SJCRH30 (cell line): ENCODE measurements at regions not wholly inside any gene's neighbourhood (a gene's known extent, or its start where the extent isn't known, plus 50 kb on each side); places are given as distances from the start of the nearest gene placed in this dataset.
"Not testable (repeated sequence)": the region's sequence is repeated elsewhere in the genome, so short reads cannot be mapped to it uniquely, and the experiment has no call there.

ENCODE experiments used
- DNase-seq, 2 experiments: peaks; one replicate each; pipeline ENCODE4 v3.0.0-alpha.2; 2015 to 2020
- H3K27ac ChIP-seq: fragments of 250-450 bp; sonication (Bioruptor Pico); 2 replicates; pipeline ENCODE4 v1.5.1; 2020; ENCODE audit warnings: mild to moderate bottlenecking, moderate library complexity
- H3K27me3 ChIP-seq: fragments of 250-450 bp; sonication (Bioruptor Pico); 2 replicates; pipeline ENCODE4 v1.5.1; 2020; ENCODE audit warnings: mild to moderate bottlenecking, moderate library complexity
- H3K36me3 ChIP-seq: fragments of 250-450 bp; sonication (Bioruptor Pico); 2 replicates; pipeline ENCODE4 v1.5.1; 2020; ENCODE audit warnings: mild to moderate bottlenecking, moderate library complexity
- H3K4me1 ChIP-seq: fragments of 250-450 bp; sonication (Bioruptor Pico); 2 replicates; pipeline ENCODE4 v1.5.1; 2020; ENCODE audit warnings: mild to moderate bottlenecking, moderate library complexity
- H3K4me3 ChIP-seq: fragments of 250-450 bp; sonication (Bioruptor Pico); 2 replicates; pipeline ENCODE4 v1.5.1; 2020; ENCODE audit warnings: mild to moderate bottlenecking, moderate library complexity
- H3K9me3 ChIP-seq: fragments of 250-450 bp; sonication (Bioruptor Pico); replicated peaks from 2 replicates; pipeline ENCODE4 v1.5.1; 2020; ENCODE audit warnings: mild to moderate bottlenecking, moderate library complexity

GRCh38 chr17:30717291-30718098, 107.0 kb downstream of the CRLF3 start:
- H3K27ac ChIP-seq = no peak overlapping the region
- no peak overlapping the region for H3K4me3 ChIP-seq

GRCh38 chr17:30716461-30717290, 107.8 kb downstream of the CRLF3 start:
- DNase-seq = peak; percentile 20 to 37
- Histone ChIP-seq H3K4me3 (no peak overlapping the region), H3K4me1 (no peaks in the 10 kb centered on the region)

More at GRCh38 chr17:30717291-30718098, 107.0 kb downstream of the CRLF3 start:
- DNase-seq = no peak
- Histone ChIP-seq H3K4me1 (no peaks in the 10 kb centered on the region), H3K27me3 (no peaks in the 10 kb centered on the region), H3K9me3 (no peaks in the 10 kb centered on the region), H3K36me3 (no peaks in the 10 kb centered on the region)

GRCh38 chr17:30714825-30715622, 109.5 kb downstream of the CRLF3 start:
- peak; percentile 67 to 70 for DNase-seq
- H3K36me3 ChIP-seq, H3K27me3 ChIP-seq, H3K4me1 ChIP-seq, H3K27ac ChIP-seq, H3K4me3 ChIP-seq, H3K9me3 ChIP-seq: not testable (repeated sequence)

More at GRCh38 chr17:30716461-30717290, 107.8 kb downstream of the CRLF3 start:
- Histone ChIP-seq H3K9me3 (no peaks in the 10 kb centered on the region), H3K27me3 (no peaks in the 10 kb centered on the region), H3K36me3 (no peaks in the 10 kb centered on the region), H3K27ac (no peak overlapping the region)

GRCh38 chr17:30713805-30714204, 110.7 kb downstream of the CRLF3 start:
- H3K4me3 ChIP-seq, H3K4me1 ChIP-seq, H3K27ac ChIP-seq, H3K36me3 ChIP-seq, H3K9me3 ChIP-seq, DNase-seq, H3K27me3 ChIP-seq: not testable (repeated sequence)

GRCh38 chr17:30712859-30713258, 111.6 kb downstream of the CRLF3 start:
- H3K4me1 ChIP-seq, H3K9me3 ChIP-seq, DNase-seq, H3K27me3 ChIP-seq, H3K36me3 ChIP-seq, H3K4me3 ChIP-seq, H3K27ac ChIP-seq: not testable (repeated sequence)

DNA sequence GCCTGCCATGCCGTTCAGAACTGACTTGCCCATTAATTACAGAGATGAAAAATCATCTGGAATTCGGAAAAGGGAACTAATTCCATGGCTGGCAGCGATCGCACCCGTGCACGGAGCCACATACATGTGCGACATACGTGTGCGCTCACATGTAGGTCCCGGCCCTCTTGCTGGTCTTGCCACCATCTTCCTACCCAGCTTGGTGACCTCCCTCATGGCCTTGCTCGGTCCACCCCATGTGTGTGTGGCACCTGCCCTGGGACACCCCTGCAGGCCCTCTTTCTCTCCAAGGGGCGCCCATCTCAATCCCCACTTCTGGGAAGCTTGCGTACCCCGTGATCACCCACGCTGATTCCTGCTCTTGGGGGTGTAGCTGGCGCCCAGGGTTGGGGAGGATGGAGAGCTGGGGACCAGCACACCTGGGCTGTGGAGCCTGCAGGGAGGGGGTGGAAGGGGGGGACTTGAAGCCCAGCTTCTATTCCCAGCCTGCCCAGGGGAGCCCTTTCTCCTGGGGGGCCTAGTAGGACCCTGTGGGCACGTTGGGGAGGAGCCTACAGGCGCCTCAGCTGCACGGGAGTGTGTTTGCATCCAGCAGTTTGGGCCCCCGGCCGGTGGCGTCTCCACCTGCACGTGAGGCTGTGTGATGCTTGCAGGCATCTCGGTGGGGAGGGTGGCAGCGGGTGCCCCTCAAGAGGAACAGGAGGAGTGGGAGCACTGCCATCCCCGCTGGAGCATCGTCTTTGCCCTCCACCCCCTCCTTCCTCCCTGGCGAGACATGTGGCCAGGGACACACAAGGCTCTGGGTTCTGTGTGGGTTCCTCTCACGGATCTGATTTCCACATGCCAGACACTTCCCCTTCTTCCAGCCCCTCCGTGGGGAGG, 112.6 kb downstream of the CRLF3 start:
- not testable (repeated sequence) for H3K27ac ChIP-seq, H3K27me3 ChIP-seq, H3K4me3 ChIP-seq, H3K9me3 ChIP-seq, H3K36me3 ChIP-seq, H3K4me1 ChIP-seq, DNase-seq

DNA sequence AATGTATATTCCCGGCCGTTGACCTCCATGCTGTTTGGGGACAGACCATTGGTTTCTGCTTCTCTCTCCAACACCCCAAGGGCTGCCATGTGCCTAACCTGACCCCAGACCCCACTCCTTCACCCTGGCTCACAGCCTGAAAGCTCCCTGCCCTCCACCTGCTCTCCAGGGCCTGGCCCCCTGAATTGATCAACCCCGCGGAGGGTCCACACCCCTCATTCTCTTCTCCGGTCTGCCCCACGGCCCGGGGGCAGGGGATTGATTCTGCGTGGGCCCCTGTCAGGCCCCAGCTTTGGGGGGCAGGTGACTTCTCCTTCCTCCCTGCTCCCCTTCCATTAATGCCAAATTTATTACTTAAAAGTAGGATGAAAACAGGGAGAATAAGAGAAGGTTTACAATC, 113.3 kb downstream of the CRLF3 start:
- H3K9me3 ChIP-seq, H3K4me1 ChIP-seq, H3K36me3 ChIP-seq, DNase-seq, H3K4me3 ChIP-seq, H3K27me3 ChIP-seq, H3K27ac ChIP-seq: not testable (repeated sequence)

GRCh38 chr17:30710276-30711088, 114.0 kb downstream of the CRLF3 start:
- peak overlapping the region; percentile 98 for H3K4me3 ChIP-seq
- H3K36me3 ChIP-seq, H3K4me1 ChIP-seq, H3K27me3 ChIP-seq, H3K27ac ChIP-seq, DNase-seq, H3K9me3 ChIP-seq: not testable (repeated sequence)

GRCh38 chr17:30709561-30710275, 114.8 kb downstream of the CRLF3 start:
- not testable (repeated sequence) for DNase-seq, H3K9me3 ChIP-seq, H3K27ac ChIP-seq, H3K36me3 ChIP-seq, H3K27me3 ChIP-seq, H3K4me1 ChIP-seq
- H3K4me3 ChIP-seq = peak overlapping the region; percentile 98

DNA sequence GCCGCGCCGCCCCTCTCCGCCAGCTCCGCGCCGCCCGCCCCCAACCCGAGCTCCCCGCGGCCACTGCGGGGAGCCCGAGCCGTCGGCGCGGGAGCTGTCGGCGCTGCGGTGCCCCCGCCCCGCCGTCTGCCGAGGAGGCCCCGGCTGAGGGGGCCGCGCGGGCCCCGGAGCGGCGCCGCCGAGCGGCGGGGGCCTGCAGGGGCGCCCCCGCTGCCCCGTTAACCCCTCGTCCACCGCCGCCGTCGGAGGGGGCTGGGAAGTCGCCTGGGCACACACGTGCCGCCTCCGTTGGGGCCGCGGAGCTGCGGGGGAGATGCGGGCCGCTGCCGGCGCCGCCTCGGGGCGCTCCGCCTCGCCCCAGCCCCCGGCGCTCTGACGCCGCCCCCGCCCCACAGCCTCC, 115.4 kb downstream of the CRLF3 start:
- not testable (repeated sequence) for H3K27ac ChIP-seq, H3K36me3 ChIP-seq, H3K4me1 ChIP-seq, H3K9me3 ChIP-seq, H3K27me3 ChIP-seq
- H3K4me3 ChIP-seq = peak overlapping the region; percentile 98
- peak in 1 of 2 experiments; percentile 38 for DNase-seq

GRCh38 chr17:30708241-30709078, 116.0 kb downstream of the CRLF3 start:
- peak; percentile 97 to 98 for DNase-seq

DNA sequence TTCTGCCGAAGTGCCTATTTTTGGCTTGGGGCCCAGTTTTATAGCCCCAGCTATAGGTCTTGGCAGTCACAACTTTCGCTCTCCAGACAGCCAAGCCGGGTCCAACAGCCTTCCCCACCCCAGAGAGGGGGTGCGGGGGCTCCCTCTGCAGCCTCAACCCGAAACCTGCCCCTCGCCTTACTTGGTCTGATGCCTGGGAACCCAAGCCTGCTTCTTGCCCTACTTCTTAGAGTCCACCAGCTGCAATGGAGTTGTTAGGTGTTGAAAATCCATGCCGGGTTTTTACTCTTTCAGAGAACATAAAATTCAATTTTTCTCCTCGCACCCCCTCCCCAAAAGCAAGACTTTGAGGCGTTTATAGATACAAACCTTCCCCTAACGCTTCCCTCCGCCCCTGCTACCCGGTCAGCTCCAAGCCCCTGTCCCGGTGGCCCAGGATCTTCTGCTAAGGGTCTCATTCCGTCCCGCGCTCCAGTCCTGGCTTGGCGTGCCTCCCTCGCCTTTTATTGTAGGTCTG, 116.7 kb downstream of the CRLF3 start:
- H3K9me3 ChIP-seq, H3K4me1 ChIP-seq, H3K36me3 ChIP-seq, H3K27me3 ChIP-seq: not testable (repeated sequence)
- Histone ChIP-seq H3K27ac (peak overlapping the region; percentile 89), H3K4me3 (peak overlapping the region; percentile 98)
- DNase-seq = peak; percentile 78 to 79

More at GRCh38 chr17:30708241-30709078, 116.0 kb downstream of the CRLF3 start:
- H3K27me3 ChIP-seq, H3K4me1 ChIP-seq, H3K9me3 ChIP-seq, H3K36me3 ChIP-seq: not testable (repeated sequence)
- peak overlapping the region; percentile 89 for H3K27ac ChIP-seq
- H3K4me3 ChIP-seq = peak overlapping the region; percentile 98
